Vagina (tissue), 2 donors: ENCODE measurements at regions not wholly inside any gene's neighbourhood (a gene's known extent, or its start where the extent isn't known, plus 50 kb on each side); places are given as distances from the start of the nearest gene placed in this dataset.

Experiments
- POLR2AphosphoS5 ChIP-seq, 2 donors: sonication (generic); formaldehyde crosslinking; IDR thresholded peaks; one replicate each; pipeline ENCODE4 v1.9.0; 2017; ENCODE audit warnings: antibody characterized with exemption in 2 of 2, mild to moderate bottlenecking in 2 of 2, low read depth in 1 of 2; ENCODE audit not compliant: insufficient read depth in 1 of 2
- TF ChIP-seq, protein P1 (sequence below), 3 experiments: fragments of 450-650 bp in 2 of 3; fragments of 200-600 bp in 1 of 3; sonication (generic) in 1 of 3; IDR thresholded peaks; one replicate each; pipeline ENCODE4 v1.5.1; 2017 to 2019; ENCODE audit warnings: antibody characterized with exemption in 3 of 3, mild to moderate bottlenecking in 2 of 3, moderate library complexity in 2 of 3

DNA sequence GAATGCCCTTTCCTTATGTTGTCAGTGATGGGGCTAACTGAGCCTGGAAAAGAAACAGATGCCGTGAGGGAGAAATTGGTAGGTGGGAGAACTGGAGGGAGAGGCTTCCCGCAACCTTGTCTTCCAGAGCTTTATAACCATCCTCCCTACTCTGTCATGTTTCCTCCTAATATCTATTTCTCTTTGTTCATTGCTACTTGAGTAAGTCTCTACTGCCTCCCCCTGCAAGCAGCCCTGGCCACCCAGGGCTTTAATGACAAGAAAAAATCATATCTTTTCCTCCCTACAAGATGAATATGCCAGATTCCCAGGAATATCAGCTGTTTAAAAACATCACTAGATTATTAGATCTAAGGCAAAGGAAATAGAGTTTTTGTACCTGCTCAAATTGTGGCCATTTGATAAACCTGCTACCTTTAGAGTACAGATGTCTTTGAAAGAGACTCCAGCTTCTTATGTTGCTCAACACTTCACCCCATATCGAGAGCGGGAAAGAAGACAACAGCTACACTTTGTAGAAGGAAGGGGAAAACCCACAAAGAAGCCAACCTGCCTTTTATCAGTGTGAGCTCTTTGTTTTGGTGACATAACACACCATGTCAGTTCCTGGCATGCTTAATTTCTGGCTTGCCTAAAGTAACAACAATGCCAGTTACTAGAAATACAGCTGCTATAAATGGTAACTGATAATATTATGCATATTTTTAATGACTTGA, 186.6 kb upstream of the LEF1 start:
- TF ChIP-seq, protein P1, sequence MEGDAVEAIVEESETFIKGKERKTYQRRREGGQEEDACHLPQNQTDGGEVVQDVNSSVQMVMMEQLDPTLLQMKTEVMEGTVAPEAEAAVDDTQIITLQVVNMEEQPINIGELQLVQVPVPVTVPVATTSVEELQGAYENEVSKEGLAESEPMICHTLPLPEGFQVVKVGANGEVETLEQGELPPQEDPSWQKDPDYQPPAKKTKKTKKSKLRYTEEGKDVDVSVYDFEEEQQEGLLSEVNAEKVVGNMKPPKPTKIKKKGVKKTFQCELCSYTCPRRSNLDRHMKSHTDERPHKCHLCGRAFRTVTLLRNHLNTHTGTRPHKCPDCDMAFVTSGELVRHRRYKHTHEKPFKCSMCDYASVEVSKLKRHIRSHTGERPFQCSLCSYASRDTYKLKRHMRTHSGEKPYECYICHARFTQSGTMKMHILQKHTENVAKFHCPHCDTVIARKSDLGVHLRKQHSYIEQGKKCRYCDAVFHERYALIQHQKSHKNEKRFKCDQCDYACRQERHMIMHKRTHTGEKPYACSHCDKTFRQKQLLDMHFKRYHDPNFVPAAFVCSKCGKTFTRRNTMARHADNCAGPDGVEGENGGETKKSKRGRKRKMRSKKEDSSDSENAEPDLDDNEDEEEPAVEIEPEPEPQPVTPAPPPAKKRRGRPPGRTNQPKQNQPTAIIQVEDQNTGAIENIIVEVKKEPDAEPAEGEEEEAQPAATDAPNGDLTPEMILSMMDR (IDR thresholded peaks at IDR 0.05) = no peak
- no peak for TF ChIP-seq POLR2AphosphoS5 (IDR thresholded peaks at IDR 0.05; ENCODE audit: insufficient read depth in 1 of 2, low read depth in 1 of 2)
